HG02759 (cell line): ENCODE measurements at regions not wholly inside any gene's neighbourhood (a gene's known extent, or its start where the extent isn't known, plus 50 kb on each side); places are given as distances from the start of the nearest gene placed in this dataset.

ENCODE experiments used
- ATAC-seq: cut with Tn5 transposase; IDR thresholded peaks from one replicate; pipeline ENCODE4 v1.9.1; 2021; ENCODE audit warnings: mild to moderate bottlenecking, moderate library complexity; ENCODE audit not compliant: unreplicated experiment

DNA sequence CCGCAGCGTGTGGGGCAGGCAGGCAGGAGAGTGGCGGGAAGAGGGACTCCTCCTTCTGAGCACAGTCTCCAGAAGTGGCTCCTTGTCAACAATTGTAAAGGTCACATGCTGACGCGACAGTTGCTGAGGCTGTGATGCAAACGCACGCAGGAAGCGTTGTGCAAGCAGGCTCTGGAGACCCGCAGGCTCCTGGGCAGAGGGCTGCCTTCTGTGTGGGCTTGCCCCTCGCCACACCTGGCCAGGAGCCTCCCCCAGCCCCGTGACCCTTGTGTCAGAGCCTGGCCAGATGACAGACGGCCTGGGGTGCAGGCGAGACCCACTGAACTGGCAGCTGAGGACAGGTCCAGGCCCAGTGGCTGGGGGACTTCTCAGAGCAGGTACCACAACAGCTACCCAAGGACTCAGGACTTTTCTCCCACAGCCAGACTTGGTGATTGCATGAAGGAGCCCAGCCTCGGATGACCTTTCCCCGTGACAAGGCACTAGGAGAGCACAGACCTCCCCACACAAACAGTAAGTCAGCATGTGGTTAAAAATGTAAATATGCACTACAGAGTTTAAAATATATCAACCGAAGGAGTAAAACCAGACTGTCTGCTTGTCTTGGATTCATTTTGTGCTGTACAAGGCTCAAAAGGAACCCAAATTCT lies 222.1 kb upstream of the RREB1 start:
- ATAC-seq, result no peak

DNA sequence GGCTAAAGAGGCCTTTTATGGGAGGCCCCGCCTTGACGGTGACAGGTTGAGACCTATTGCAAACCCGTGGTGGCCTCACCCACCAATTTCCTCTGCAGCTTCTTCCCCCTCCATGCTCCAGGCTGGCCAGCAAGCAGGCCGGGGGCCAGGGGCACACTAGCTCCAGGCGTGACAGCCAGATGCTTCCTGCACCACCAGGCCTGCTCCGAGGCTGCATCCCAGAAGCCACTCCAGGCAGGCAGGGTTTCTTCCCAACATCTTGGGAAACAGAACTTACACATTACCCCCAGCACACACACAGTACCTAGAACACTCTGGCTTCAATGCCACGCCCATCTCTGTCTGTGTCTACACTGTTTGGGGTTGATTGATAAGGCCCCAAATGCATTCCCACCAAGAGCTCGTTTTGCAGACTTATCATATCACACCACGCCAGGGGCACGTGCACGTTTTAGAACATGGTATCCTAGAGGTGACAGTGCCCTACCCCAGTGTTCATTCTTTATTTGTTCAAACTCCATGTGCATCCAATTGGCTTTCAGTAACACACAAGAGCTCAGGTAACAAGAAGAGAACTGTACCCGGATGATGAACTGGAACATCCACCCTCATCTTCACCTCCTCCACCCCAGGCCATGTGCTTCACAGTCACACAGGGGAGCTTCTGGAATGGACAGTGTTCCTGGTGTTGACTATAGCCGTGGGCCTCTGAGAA lies 221.4 kb upstream of the RREB1 start:
- no peak for ATAC-seq

DNA sequence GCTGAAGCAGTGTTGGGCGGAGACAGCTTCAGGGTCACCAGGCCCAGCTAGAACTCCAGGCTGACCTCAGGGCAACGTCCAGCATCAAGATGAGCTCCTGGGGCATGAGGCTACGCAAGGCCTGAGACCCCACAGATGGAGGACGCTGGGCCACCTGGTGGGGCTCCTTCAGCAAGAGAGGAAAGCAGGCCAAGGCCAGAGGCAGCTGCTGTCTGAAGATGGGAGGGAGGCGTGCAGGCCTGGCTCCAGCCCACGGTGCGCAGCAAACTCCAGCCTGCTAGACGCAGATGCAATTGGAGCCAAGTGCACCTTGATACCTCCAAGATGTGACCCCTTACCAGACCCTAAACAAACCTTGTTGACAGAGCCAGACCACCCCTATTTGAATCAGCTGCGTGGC lies 220.9 kb upstream of the RREB1 start:
- no peak for ATAC-seq

- no peak for ATAC-seq
Observed at GRCh38 chr6:6889601-6890000, 218.2 kb upstream of the RREB1 start.

DNA sequence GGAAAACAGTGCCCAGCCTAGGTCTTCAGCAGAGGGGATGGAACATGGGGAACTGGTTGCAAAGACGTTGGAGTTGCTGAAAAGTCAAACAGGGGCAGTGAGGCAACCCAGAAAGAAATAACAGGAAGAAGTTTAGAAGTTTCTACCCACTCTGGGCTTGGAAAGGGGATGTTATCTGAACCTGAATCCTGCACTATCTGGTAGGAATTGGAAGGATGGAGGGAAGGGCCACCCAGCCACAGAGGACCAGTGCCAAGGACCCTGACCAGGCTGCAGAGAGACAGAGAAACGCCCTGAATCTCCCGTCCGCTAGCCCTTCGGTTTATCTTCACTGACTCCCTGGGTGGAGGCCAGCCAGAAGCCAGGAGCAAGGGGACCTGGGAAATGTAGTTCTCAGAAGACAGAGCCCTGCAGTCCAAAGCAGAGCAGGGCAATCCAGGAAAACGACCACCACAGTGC lies 217.3 kb upstream of the RREB1 start:
- ATAC-seq, result no peak

- no peak for ATAC-seq
Observed at GRCh38 chr6:6891125-6891721, 216.5 kb upstream of the RREB1 start.

DNA sequence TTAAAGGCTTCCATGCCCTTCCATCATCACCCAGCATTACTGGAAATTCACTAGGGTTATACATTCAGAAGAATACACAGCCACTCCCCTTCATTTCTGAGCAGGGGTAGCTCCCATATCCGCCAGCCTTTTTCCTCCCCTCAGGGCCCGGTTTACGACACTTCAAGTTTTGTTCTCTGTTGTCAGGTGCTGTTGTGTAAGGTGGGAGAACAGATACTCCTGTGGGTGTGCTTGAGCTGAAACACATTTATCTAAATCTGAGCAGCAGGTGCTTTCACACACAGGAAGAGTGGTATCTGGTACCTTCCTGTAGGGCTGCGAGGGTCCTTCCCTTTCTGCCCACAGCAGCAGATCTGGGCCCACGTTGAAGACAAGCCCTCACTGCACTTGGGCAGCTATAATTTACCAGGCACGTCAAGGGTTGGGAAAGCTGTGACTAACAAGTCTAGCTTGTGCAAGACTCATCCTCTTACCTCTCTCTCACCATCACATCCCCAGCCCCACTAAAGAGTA lies 215.8 kb upstream of the RREB1 start:
- no peak for ATAC-seq

DNA sequence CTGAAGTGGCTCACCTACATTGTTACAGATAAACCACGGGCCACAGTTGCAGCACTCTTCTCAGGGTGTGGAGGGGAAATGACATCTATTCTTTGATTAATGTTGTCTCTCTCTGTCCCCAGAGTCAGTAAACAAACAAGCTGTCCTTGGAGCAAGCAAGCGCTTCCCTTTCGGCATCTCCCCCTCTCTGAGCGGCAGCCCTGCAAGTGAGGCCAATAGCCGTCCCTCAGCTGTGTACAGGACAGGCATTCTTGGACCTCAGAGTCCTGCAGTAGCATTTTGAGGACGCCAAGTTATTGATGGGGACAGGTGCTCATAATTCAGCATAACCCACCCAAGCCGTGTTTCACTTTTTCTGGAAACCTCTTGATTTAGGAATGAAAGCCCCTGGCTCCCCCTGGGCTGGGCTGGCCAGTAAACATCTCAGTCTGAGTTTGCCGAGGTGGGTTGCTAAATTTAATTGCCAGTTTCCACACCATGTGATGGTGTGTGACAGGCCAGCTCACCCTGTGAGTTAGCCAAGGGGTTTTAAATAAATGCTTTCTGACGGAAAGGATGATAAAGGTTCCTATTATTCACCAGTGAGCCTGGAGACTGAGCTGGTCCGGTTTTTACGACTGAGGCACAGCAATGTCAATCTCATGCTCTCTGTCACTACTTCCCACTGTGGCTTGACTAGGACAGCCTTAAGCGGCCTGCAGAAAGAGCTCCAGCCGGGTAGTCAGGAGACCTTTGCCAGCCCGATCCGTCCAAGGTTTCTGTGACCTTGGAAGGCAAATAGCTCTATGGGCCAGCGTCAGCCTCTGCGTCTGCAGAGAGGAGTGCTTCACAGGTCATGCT lies 214.8 kb upstream of the RREB1 start:
- no peak for ATAC-seq

- no peak for ATAC-seq
Observed at GRCh38 chr6:6893701-6894100, 214.1 kb upstream of the RREB1 start.

DNA sequence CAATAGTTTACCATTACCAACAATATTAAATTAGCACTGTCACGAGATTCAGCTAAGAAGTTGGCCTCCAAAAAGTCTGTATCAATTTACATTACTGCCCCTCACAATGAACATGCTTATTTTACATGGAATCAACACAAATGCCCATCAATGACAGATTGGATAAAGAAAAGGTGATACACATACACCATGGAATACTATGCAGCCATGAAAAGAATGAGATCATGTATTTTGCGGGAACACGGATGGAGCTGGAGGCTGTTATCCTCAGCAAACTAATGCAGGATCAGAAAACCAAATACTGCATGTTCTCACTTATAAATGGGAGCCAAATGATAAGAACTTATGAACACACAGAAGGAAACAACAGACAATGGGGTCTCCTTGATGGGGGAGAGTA lies 211.8 kb upstream of the RREB1 start:
- ATAC-seq, result no peak

DNA sequence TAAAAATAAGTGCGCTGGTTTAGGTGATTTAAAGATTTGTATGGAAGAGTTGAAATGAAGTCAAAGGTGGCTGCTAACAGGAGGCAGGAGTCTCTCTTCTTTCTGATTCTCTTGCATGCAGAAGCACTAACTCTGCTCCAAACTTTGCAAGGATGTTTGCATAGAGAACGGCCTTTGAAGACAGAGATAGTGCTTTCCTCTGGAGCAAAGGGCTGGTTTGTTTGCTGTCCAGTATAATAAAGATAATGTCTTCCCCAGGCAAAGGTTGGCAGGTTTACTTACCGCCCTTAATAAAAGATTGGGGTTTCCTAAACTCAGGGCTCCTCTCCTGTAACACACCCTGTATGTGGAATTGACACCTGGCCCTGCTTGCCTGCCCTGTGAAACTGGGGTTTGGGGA lies 210.6 kb upstream of the RREB1 start:
- no peak for ATAC-seq

DNA sequence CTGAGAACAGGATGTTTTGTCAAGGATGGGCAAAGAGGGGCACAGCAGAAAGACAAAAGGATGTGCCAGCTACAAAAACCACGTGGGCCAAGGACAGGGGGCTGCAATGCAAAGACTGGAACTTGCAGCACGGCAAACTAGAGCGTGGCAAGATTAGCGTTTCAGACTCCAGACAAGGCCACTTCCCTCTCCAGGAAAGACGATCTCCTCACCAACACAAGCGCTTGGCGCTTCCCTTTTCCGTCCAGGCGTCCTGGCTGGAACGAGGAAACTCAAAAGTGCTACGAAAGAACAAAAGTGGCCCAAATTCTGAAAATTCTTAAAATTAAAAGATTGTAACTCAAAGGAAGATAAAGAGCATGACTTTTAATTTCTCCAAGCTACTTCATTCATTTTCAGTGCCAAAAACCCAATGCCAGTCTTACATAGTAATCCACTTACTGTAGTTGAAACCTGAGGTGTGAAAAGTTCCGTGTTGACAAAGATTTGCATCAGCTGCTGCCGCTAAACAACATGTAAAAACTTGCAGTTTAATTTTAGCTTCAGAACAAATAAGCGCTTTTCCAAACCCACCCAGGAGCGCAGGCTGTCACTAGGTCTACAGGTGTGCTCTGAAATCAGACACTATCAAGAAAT lies 207.1 kb upstream of the RREB1 start:
- ATAC-seq, result no peak

- no peak for ATAC-seq
Observed at GRCh38 chr6:6901205-6901719, 206.5 kb upstream of the RREB1 start.

DNA sequence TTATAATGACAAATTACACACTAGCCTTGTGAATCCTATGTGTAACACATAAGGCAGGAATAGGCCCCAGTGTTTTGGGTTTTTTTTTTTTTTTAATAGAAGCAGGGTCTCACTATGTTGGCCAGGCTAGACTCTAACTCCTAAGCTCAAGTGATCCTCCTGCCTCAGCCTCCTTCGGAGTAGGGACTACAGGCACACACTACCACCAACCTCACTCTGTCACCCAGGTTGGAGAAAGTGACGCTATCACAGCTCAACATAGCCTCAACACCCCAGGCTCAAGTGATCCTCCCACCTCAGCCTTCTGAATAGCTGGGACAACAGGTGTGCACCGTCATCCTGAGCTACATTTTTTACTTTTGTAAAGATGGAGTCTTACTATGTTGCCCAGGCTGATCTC lies 205.8 kb upstream of the RREB1 start:
- ATAC-seq, result no peak

DNA sequence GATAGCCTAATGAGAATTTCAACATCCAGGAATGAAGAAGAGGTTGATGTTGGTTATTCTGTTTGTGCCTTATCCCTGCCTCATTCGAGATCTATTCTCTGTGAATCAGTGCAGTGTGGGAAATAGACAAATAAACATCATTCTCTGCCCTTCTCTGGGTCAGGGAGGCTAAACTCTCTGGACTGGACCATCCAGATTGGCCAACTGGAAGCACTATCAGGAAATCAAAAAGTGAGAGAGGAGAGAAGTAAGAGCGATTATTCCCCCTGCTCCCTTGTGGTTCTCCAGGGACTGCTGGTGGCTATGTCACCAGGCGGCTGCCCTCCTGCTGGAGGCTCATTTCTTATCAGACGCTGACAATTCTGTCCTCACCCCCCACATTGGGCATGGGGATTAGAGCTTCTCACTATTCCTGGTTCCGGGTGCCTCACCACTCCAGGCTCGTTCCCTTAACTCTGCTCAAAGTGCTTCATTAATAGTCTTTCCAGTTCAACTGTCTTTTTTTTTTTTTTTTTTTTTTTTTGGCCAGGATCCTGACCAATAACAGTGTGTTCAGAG lies 201.7 kb upstream of the RREB1 start:
- ATAC-seq, result no peak

- no peak for ATAC-seq
Observed at GRCh38 chr6:6906570-6907213, 201.1 kb upstream of the RREB1 start.

- no peak for ATAC-seq
Observed at GRCh38 chr6:6907286-6907685, 200.5 kb upstream of the RREB1 start.

- ATAC-seq, result no peak
Observed at GRCh38 chr6:6908121-6908520, 199.6 kb upstream of the RREB1 start.

DNA sequence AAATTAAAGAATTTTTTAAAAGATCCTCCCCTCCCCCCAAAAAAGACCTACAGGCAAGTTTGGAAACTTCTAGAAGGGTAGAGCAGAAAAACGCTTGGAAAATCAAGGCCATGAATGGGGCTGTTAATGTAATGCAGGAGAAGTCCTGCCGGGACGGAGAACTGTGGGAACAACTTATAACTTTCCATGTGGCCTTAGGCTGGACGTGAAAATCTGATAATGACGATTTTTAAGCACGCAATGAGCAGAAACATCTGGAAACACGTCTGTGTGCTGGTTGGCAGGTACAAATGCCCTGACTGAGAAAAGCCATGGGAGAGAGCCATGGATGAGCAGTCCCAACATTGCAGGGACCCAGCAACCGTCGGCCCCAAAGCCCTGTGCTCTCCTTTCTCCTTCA lies 198.7 kb upstream of the RREB1 start:
- ATAC-seq, result no peak
